GM21723 (cell line): ENCODE measurements at regions not wholly inside any gene's neighbourhood (a gene's known extent, or its start where the extent isn't known, plus 50 kb on each side); places are given as distances from the start of the nearest gene placed in this dataset.

Experiments used
- ATAC-seq: cut with Tn5 transposase; IDR thresholded peaks from one replicate; pipeline ENCODE4 v1.9.1; 2021; ENCODE audit warnings: mild to moderate bottlenecking, moderate library complexity; ENCODE audit not compliant: unreplicated experiment

DNA sequence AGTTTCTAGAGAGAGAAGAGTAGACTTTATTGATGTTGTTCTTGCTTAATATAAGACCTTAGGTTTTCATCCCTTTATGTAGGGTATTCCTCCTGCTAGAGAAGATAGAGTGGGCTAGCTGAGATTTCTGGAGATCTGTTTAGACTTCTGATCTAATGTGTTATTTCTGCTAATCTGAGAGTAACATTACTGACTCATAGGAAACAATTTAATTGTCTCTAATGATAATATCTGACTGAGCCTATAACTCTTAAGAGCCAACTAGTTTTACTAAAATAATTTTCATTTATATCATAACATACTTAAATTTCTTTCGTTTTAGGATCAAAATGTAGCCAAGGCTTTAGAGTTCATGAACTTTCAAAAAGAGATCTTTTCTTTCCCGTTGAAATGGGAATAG is 618.7 kb upstream of the ZEB2 start:
- ATAC-seq, result no peak

GRCh38 chr2:145137901-145138300 is 618.0 kb upstream of the ZEB2 start:
- no peak for ATAC-seq

GRCh38 chr2:145137211-145137610 is 617.3 kb upstream of the ZEB2 start:
- ATAC-seq, result no peak

DNA sequence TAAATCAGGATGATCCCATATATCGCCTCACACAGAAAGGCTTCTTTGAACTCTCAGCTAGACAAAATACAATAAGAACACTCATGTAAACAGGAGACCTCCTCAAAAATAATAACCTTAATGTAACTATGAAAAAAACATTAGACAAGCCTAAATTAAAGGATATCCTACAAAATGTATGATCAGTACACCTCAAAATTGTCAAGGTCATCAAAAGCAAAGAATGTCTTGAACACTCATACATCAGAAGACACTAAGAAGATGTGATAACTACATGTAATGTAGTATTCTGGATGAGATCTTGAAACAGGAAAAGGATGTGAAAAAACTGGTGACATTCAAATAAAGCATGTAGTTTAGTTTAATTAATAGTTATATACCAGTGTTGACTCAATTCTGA is 616.8 kb upstream of the ZEB2 start:
- no peak for ATAC-seq

DNA sequence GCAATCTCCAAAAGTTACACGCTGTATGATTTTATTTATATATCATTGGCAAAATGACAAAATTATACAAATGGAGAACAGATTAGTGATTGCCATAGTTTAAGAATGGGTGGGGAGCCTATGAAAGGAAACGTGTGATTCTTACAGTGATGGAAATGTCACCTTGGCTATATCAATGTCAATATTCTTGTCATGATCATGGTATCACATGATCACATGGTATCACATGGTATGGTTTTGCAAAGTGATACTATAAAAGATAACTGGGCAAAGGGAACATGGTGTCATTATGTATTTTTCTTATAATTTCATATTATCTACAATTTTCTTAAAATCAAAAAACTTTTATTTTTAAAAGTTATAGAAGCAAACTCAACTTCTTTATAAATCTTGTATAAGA is 606.2 kb upstream of the ZEB2 start:
- no peak for ATAC-seq

DNA sequence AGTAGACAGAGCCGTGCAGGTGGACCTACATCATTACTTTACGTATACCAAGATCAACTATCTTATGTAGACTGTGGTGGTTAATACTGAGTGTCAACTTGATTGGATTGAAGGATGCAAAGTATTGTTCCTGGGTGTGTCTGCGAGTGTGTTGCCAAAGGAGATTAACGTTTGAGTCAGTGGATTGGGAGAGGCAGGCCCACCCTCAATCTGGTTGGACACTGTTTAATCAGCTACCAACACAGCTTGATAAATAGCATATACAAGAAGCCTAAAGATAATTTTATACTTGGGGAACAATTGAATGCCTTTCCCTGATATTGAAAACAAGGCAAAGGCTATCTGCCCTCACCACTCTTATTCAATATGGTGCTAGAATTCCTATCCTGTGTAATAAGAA is 604.2 kb upstream of the ZEB2 start:
- ATAC-seq, result no peak

DNA sequence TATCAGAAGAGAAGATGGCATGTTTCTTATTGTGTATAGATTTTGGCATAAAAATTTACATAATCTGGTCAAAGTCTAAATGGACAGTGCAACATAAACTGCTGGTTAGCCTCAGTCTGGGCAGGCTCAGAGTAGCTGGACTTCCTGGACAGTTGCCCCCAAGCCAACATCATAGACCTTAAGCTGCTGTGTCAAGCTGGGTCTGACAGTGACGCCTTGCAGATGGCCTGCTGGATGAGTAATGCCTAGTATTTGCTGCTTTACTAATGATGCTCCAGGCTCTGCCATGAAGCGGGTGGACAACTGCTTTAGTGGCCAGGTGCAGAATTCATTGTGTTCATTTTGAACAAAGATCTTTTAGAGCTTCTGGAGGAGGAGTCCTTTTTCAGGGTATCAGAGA is 603.7 kb upstream of the ZEB2 start:
- ATAC-seq, result no peak

DNA sequence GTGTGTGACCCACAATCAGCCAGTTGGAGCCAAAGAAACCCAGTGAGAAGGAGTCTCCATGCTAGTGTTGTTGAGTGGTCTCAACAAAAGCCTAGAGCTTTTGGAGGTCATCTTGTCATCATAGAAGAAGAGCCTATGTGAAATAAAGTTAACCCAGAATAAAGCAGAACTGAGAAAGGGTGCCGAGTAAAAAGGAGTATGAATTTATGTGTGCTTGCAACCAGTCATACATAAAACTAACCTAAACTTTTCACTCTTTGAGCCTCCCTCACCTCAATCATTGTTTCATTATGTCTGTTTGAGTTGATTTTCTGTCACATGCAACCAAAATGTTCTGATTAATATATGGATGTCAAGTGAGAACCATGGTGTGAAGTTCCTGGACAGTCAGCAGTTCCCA is 599.3 kb upstream of the ZEB2 start:
- no peak for ATAC-seq

- ATAC-seq, result no peak
Measured at GRCh38 chr2:145116834-145117725, 597.2 kb upstream of the ZEB2 start.

DNA sequence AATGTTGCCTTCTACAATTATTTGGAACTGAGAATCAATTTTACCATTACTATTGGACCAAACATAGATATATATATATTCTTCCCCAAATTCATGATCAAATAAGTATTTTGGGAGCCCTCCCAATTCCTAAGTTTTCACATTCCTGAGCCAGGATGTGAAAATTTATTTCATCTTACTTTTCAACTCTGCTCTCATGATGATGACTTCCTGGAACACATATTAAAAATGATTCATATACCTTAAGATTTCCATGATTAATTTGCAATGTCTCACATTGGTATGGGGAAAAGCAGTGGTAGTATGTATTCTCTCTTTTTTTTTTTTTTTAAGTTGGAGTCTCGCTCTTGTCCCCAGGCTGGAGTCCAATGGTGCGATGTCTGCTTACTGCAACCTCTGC is 596.1 kb upstream of the ZEB2 start:
- no peak for ATAC-seq

GRCh38 chr2:145114726-145115125 is 594.8 kb upstream of the ZEB2 start:
- no peak for ATAC-seq

GRCh38 chr2:145112467-145112866 is 592.5 kb upstream of the ZEB2 start:
- no peak for ATAC-seq

- no peak for ATAC-seq
Measured at GRCh38 chr2:145110668-145111356, 590.9 kb upstream of the ZEB2 start.

- ATAC-seq, result no peak
Measured at GRCh38 chr2:145108959-145109710, 589.2 kb upstream of the ZEB2 start.

DNA sequence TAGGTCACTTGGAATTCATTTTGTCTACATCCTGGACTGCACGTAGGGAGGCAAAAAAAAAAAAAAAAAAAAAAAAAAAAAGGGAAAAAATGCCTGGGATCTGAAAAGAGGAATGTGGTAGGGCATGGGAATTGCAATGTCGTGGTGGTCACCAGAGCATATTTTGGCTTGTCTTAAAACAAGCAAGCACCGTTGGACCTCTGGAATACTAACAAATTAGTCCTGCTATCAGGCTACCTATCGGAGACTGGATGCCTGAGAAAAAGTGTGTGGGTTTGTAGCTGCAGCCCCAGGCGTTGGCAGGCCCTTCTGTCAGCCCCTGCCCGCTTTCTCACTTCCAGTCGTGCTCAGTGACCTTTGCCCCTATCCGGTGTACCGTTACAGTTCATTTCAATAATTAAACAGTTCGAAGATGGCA is 588.5 kb upstream of the ZEB2 start:
- ATAC-seq, result no peak

DNA sequence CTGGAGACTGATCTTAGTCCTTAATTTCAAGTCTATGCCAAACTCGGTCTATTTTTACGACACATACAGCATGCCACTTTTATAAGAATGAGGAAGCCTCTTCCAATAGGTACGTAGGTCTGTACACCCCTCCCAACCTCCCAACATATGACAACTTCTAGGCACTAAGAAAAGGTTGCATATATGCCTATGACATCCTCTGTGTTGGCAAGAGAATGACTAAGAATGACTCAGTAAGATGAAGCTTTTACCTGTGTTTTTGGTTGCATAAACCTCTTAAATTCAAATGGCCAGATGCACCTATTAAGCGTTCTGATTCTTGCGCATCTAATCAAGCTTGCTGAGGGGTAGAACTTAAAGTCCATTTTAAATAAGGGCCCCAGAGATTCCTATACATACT is 586.4 kb upstream of the ZEB2 start:
- ATAC-seq, result no peak

GRCh38 chr2:145102706-145103105 is 582.8 kb upstream of the ZEB2 start:
- ATAC-seq, result no peak

DNA sequence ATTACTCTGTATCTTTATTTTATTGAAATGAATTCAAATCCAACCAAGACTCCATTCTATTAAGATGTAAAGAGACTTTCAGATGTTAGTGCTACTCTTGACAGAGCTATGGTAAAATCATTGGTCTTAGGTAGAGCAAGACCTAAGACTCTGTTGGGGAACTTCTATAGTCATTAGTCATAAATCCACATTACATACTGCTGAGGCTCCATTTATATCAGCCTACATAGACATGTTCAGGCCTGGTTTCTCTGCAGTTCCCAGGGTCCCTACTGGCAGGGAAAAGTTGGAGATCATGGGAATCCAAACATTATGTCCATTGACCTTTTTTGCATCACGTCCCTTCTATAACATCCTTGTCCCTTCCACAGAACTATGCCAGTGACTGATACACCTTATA is 580.4 kb upstream of the ZEB2 start:
- no peak for ATAC-seq

DNA sequence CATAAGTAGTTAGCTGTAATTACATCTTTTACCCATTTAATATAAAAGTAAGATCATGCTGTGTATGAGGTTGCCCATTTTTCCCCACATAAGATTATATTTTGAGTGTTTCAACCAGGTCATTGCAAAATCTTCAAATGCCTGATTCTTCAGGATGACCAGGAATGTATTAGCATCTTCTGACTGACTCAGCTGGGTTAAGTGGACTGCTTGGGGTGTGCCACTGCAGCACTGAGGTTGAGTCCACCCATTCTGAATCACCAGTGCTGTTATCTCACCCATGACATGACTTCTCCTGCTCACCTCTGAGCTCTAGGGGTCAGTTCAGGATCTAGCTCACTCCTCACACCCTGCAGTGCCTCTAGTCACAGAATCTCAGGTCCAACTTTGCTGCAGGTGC is 576.7 kb upstream of the ZEB2 start:
- ATAC-seq, result no peak

- ATAC-seq, result no peak
Measured at GRCh38 chr2:145095641-145096435, 575.9 kb upstream of the ZEB2 start.

GRCh38 chr2:145094370-145094769 is 574.5 kb upstream of the ZEB2 start:
- ATAC-seq, result no peak
